ENCODE measurements at regions not wholly inside any gene's neighbourhood (a gene's known extent, or its start where the extent isn't known, plus 50 kb on each side); places are given as distances from the start of the nearest gene placed in this dataset.

DNA sequence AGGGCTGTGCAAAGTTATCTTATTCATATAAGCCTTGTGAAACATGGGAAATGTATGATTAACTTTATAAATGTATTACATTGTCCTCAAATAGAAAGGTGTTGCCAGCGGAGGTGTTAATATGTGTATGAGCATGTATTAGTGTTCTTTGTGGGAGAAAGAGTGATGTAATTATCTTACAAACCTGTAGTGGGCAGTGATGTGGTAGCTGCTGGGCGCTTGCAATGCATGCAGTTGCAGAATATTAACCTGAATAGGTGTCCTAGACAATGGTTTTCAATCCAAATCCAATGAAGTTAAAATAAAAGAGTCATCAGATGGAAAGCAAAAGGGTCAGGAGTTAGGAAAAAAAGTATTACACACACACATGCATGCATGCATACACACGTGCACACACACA lies 881.3 kb upstream of the CADM2 start:
- no peak for DNase-seq

DNA sequence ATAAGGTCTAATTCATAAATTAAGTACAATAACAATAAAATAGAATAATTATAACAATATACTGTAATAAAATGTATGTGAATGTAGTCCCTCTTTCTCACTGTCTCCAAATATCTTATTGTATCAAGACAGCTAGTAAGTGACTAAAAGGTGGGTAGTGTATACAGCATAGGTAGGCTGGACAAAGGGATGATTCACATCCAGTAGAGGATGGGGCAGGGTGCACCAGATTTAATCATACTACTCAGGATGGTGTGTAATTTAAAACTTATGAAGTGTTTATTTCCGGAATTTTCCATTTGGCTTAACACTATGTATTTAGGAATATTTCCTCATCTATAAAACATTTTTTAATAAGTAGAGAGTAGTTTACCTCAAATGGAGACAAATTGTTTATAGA lies 876.1 kb upstream of the CADM2 start:
- no peak for DNase-seq

DNA sequence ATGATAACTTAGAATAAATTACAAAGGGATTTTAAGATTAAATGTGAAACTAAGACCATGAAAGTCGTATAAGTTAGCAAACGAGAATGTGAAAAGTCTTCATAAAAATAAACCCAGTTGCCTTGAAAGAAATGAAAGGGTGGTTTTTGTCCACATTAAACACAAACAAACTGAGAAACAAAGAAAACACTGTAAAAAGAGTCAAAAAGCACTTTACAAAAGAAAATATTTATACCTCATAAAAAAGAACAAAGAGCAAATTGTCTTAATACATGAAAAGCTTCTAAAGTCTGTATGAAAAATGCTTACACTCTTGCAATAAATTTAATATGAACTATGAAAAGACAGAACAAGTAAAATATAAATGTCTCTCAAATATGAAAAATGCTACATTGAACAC lies 865.9 kb upstream of the CADM2 start:
- no peak for DNase-seq

DNA sequence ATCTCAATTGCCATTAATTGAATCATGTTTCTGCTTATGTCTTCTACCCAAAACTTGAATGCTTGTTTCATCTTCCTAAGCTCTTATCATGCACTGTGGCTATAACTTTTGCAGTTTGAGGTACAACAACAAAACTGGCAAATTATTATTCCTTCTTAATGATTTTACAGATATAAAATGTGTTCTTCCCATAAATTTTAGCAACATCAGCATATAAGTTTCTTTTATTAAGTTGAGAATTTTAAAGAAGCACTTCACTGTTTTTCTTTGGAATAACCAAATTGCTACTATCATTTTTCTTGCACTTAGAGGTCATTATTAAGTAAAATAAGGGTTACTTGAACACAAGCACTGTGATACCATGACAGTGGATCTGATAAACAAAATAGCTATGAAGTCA lies 862.6 kb upstream of the CADM2 start:
- no peak for DNase-seq

DNA sequence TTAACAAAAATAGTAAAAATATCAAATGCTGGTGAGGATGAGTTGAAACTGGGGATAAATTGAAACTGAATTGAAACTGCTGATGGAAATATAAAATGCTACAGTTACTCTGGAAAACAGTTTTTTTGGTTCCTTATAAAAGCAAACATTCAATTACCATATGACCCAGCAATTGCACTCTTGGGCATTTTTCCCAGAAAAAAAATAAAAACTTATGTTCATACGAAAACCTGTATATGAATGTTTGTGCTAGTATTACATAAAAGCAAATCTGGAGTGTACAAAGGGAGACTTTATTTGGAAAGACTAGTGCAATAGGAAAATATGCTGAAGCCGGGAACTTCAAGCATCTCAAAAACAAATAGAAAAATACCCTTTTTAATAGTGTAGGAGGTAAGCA lies 857.9 kb upstream of the CADM2 start:
- DNase-seq, result no peak

DNA sequence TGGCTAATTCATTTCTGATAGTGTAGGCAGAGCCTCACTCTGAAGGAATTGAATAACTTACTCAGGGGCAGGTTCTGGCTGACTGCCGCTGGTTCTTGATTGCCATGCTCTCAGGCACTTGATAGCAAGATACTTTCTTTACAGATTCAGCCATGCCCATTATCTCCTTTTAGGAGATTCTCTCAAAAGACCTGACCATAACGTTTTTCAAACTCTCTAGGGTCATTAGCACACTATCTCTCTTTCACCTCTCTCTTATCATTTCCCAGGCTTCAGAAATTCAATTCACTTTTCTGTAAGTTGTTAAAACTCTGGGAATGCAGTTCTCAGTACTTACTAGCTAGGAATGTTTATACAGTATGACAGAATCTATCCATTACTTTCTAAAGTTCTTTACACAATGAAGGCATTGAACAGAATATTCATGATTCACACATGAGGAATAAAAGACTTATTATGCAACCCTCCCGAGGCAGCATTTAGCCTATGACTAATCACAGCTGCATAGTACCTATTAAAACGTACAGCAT lies 850.3 kb upstream of the CADM2 start:
- no peak for DNase-seq

DNA sequence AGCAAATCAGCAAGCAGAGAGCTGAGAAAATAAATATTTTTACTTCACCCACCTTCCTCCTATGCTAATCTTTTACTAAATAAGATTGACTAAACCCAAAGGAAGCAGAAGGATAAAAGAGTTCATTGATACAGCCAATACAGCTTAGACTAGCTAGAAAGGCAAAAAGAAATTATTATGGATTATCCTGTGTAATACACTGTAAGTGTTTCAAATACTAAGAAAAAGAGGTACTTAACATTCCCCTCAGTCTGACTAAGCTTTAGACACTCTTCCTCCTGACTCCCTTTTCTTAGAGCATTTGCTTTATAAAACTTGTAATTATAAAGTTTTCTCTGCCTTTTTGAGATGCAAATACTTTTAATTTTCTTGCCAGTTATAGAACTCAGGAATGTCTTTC lies 848.9 kb upstream of the CADM2 start:
- DNase-seq, result no peak

DNA sequence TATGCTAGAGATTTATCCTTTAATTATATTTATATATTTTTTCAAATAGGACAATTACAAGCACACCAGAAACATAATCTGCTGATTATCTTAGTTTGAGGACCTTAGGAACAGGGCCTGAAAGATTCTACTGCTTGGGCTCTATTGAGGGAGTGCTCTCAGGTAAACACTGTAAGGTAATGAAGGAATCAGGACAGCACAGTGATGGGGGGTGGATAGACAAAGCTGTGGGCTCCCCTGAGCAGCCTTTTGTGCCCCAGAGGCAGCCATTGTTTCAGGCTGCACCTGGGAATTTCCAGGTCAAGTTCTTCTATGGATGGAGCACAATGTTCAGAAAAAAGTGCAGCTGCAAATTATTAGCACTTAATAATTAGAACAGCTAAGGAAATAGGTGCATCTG lies 848.0 kb upstream of the CADM2 start:
- DNase-seq, result no peak

DNA sequence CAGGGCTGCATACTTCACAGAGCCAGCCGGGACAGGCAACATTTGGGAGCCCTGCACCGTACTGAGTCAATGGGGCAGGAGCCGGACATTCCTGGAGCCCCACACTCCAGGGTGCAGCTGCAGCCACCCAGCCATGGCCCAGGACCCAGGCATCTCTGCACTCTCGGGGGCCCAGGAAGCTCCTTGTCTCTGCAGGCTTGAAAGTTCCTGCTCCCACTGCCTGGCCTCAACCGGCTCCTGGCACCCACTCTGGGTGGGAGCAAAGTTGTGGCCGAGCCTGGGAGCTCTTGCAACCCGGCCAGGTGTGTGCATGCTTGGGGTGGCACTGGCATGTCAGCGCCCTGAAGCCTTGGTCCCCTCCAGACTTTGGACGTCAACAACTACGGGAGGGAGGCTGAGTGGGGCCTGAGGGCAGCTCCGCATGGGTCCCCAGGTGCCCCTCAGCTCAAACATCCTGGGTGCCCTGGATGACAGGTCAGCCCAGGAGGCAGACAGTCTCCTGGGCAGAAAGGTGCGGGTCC lies 833.5 kb upstream of the CADM2 start:
- DNase-seq, result no peak

DNA sequence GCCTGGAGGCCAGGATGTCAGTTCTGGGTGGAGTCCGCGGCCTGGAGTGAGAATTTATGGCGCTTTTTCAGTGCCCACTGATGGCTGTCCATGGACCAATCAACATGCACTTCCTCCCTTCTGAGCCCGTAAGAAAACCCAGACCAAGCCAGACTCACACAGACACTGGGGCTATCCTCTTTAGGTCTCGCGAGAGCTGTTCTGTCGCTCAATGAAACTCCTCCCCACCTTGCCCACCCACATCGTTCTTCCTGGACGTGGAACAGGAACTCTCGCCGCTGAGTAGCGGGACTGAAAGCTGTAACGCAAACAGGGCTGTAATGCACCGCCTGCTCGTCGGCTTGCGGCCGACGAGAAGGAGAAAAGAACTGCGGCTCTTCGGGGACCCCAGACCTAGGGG lies 833.0 kb upstream of the CADM2 start:
- DNase-seq, result no peak

DNA sequence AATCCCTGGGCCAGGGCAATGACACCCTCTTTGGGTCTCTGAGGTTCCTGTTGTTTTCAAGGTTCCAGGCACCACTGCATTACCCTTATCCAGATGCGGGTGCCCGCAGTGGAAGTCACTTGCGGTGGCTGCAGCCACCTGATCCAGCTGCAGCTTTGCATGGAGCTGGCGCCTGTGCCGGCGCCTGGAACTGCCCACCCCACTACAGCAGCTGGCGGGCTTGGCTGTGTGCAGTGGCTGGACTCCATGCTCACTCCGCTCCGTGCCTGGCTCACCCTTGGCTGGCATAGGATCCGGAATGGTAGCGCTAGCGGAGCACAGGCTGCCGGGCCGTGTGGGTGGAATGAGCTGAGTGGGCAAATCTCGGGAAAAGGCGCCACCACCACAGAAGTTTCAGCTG lies 832.6 kb upstream of the CADM2 start:
- no peak for DNase-seq

DNA sequence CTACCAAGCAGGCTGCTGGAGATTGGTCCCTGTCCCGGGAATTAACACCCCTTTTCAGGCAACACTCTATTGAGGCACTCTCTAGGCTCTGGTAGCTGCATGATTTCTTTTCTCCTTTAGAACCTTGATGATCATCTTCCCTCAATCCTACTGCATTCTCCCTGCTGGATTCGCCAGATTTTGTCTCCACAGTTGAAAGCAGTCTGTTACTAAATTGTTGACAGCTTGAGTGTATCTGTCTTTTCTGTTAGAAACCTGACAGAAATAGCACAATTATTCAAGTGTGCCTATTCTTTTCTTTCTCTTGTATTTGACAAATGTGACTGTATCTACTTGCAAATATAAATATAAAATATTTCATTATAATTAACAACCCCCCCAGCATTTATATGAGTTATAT lies 830.8 kb upstream of the CADM2 start:
- no peak for DNase-seq

DNA sequence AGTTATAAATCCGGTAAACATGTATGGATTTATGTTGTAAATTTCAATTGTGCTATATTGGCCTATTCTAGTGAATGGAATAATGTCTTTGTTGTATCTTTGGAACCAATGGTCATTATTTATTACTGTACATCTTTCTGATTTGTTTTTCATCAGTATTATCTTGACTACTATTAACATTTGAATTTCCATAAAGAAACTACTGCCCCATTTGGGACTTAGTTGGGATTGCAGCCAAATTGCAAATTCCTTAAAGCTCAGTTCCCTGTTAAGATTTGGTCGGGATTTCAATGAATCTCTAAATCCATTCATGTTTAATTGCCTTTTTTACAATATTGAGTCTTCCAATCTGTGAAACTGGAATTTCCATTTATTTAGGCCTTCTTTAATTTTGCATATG lies 822.4 kb upstream of the CADM2 start:
- no peak for DNase-seq

DNA sequence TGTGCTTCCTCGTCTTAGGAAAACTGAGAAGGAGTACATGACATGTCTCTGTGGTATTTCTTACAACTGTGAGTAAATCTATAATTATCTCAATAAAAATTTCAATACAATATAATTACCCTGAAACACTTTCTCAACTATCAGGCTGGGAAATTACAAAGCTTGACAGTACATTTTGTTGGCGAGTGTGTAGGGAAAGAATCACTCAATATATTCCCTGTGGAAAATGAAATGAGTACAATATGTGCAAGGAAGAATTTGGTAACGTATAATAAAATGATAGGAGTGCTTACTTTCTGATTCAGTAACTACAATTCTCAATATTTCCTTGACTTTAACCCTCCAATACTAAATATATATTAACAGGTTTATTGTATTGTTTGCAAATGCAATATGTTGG lies 818.2 kb upstream of the CADM2 start:
- no peak for DNase-seq

DNA sequence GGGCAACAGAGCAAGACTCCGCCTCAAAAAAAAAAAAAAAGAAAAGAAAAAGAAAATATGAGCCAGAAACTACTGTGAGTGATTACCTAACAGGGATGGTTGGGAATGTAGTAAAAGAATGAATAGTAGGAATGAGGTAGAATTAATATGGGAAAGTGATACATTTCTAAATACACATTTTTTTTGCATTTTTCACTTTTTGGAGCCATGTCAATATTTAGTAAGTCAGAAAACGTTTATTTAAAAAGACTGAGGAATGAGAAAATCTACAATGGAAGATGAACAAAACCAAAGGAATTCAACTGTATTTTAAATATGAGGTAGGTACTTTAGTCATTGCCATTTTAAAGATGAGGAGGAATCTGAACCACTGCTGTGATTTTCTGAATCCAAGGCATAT lies 817.2 kb upstream of the CADM2 start:
- no peak for DNase-seq

DNA sequence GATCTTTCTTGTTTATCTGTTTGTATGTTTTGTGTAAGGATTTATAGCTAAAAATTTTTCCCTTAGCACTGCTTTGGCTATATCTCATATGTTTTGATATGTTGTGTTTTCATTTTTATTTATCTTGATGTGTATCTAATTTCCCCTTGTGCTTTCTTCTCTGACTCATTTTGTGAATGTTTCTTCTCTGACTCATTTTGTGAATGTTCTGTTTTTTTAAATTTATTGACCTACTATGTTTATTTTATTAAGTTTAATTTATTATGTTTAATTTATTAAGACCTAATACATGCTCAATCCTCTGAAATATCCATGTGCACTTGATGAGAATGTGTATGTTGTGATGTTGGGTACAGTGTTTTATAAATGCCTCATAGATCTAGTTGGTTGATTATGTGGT lies 793.5 kb upstream of the CADM2 start:
- DNase-seq, result no peak

DNA sequence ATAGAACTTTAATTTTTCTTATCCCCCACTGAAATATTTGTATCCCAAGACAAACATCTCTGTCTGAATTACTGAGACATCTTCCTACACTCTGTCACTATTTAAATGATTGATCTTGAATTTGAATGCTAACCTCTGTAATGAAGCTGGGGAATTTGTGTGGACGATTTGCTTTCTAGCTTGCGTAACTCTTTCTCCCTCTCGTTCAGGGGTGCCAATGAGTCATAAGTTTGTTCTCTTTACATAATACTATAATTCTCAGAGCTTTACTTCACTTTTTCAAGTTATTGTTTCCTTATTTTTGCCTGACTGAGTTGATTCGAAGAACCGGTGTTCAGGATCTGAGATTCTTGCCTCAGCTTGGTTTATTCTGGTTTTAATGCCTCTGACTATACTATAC lies 783.3 kb upstream of the CADM2 start:
- DNase-seq, result no peak

DNA sequence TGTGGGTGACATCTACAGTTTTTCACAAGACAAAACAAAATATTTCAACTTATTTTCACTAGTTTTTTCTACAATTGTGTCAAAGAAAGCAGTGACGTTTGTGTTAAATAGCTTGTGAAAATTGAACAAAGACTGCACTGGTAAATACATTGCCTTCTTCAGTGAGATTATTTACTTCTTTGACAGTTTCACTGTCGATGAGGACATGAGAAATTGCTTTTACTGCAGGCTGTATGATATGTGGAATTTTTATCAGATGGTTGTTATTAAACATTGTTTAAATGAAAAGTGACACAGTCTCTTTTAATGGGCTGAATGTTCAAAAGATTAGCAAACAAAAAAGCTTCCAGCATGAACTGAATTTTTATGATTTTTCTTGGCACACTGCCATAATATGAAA lies 773.9 kb upstream of the CADM2 start:
- no peak for DNase-seq

DNA sequence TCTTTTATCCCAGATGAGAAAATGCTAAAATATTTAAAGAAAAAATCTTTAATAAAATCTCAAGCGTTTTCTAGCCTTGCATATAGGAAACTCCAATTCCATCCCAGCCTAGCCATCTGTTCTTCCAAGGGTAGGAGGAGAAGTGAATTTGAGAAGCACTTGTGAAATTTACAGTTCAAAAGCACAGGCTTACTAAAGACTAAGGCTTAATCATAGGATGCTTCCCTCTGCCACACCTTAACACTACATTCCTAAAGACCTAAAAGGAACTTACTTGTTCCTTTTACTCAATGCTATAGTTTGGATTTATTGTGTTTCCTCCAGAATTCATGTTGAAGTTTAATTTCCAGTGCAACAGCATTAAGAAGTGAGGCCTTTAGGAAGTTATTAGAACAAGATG lies 764.8 kb upstream of the CADM2 start:
- no peak for DNase-seq

DNA sequence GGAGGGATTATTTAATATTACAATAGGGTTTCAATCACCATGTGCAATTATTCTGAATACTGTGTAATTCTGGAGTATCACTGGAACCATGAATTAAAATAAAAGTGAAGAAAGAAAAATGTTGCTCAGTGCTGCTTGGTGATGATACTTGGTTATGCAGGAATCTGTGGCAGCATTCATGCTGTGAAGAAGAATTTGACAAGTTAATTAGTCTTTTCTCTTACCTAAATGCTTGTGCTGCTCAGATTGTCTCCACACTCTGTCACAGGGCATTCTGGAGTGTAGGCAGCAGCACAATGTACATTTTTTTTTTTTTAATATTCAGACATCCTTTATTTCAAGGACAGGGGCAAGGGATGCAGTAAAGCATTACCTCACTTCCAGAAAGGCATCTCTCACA lies 749.3 kb upstream of the CADM2 start:
- DNase-seq, result no peak

DNA sequence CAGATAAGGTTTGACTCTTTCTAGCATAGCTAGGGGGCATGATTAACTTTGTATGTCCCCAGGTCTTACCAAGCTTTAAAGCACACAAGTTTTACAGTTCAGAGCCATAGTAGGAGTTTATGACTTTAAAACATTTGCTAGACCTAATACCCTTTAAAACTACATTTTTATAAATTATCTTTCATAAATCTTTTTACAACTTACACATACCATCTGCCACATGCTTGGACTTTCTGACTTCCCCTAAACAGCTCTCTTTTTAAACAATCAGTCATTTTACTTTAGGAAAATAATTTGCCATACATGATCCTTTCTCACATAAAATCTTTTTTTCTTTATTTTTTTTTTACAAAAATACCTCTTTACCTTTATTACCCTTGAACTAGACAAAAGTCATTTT lies 735.3 kb upstream of the CADM2 start:
- no peak for DNase-seq

DNA sequence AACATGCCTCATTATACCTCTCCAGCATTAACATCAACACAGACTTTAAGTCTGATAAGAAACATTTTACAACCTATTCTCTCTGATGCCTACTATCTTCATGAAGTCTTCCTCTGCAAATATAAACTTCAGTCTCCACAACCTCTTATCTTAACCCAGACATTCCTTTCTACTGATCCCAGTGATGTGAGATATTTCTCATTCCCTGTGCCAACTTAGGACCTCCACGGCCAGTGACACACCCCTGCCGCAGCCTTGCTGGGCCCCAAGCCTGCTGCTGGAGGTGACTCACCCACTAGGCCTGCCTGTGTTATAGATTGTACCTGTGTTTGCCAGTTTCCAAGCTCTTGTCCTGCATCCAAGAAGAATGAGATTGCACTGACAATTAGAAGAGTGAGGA lies 734.5 kb upstream of the CADM2 start:
- DNase-seq, result no peak

DNA sequence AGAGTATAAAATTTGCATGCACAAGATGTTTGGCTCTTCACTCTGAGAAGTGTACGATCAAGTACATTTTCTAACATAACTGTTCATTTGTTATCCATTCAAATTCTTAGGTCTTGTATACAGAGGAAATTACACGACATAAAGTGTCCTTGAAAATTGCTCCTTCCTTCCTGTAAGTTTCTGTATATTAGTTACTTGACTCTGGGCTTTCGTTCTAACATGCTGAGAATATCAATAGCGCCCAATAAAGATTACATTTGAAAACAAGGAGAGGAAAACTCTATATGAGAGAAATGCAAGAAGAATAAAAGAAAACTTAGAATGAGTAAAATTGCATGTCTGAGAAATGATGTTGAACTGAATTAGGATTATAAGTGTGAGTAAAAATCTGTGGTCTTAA lies 722.5 kb upstream of the CADM2 start:
- no peak for DNase-seq

DNA sequence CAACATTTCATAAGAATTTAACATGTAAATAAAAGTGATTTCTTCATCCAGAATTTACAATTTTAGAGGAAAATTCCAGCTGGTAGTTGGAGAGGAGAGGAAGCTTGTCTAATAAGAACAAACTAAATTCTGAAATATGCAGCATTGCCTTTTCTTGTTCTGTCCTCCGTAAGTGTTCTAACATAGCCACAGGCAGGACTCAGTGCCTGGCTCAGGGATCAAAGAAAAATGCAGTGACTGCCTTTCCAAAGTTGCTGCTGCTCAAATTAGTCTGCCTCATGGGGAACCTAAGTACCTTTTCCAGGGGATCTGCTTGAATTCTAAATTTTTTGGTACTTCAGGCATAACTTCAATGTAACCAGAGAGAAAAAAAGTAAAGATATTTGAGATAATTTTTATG lies 713.0 kb upstream of the CADM2 start:
- DNase-seq, result no peak

DNA sequence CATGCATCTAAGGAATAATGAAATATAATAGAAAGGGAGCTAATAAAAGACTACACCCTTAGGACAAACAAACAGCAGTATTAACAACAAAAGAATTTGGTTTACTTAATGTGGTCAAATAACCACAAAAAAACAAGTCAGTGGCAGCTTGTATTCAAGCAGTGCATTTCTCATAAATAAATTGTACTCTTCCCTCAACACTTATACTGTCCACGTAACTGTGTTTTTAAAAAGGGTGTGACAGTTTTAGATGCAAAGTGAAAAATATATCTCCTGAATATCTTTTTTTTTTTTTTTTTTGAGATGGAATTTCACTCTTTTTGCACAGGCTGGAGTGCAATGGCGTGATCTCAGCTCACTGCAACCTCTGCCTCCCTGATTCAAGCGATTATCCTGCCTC lies 698.2 kb upstream of the CADM2 start:
- DNase-seq, result no peak

DNA sequence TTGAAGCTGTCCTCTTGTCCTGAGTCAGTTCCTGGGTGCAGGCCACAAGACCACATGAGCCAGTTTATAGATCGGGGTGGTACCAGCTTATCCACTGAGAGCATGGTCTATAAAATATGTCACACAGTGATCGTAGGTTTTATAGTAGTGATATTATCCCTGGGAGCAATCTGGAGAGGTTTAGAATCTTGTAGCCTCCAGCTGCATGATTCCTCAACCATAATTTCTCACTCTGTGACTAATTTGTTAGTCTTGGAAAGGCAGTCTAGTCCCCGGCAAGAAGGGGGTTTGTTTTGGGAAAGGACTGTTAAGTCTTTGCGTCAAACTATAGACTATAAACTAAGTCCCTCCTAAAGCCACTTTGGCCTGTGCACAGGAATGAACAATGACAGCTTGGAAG lies 693.0 kb upstream of the CADM2 start:
- no peak for DNase-seq

Measured in NCI-H446 (cell line).